Body of pancreas (tissue), 4 donors: ENCODE measurements at regions not wholly inside any gene's neighbourhood (a gene's known extent, or its start where the extent isn't known, plus 50 kb on each side); places are given as distances from the start of the nearest gene placed in this dataset.

Experiments
- POLR2A ChIP-seq, 3 donors: fragments of 450-650 bp; IDR thresholded peaks; one replicate each; pipeline ENCODE4 v1.6.1; 2016; ENCODE audit warnings: antibody characterized with exemption in 3 of 3, mild to moderate bottlenecking in 2 of 3
- TF ChIP-seq, protein P1 (sequence below), 7 experiments: fragments of 450-650 bp in 4 of 7; fragments of 200-600 bp in 3 of 7; sonication (generic) in 3 of 7; IDR thresholded peaks; one replicate each; pipeline ENCODE4 v1.5.1; 2016 to 2019; ENCODE audit warnings: antibody characterized with exemption in 7 of 7

DNA sequence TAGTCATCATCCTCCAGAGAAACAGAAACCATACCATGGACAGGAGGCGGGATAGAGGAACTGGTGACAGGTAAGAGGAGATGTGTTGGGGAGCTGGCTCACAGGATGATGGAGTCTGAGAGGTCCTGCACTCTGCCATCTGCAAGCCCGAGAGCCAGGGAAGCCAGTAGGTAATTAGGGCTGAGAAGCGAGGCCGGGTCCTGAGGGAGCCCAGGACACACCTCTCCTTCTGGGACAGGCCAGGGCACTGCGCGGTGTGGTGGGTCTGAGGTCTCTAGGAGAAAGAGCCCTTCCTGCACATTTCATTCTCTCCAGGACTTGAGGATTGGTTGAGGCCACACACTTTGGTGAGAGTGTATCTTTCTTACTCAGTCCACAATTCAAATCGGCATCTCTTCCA, 415.5 kb downstream of the GLRX3 start:
- TF ChIP-seq, protein P1, sequence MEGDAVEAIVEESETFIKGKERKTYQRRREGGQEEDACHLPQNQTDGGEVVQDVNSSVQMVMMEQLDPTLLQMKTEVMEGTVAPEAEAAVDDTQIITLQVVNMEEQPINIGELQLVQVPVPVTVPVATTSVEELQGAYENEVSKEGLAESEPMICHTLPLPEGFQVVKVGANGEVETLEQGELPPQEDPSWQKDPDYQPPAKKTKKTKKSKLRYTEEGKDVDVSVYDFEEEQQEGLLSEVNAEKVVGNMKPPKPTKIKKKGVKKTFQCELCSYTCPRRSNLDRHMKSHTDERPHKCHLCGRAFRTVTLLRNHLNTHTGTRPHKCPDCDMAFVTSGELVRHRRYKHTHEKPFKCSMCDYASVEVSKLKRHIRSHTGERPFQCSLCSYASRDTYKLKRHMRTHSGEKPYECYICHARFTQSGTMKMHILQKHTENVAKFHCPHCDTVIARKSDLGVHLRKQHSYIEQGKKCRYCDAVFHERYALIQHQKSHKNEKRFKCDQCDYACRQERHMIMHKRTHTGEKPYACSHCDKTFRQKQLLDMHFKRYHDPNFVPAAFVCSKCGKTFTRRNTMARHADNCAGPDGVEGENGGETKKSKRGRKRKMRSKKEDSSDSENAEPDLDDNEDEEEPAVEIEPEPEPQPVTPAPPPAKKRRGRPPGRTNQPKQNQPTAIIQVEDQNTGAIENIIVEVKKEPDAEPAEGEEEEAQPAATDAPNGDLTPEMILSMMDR (IDR thresholded peaks at IDR 0.05), result no peak
- no peak for TF ChIP-seq POLR2A (IDR thresholded peaks at IDR 0.05)
